ENCODE measurements at regions not wholly inside any gene's neighbourhood (a gene's known extent, or its start where the extent isn't known, plus 50 kb on each side); places are given as distances from the start of the nearest gene placed in this dataset.

GRCh38 chr11:92762121-92762540 is 207.3 kb upstream of the MTNR1B start:
- no peak overlapping the region for H3K9ac ChIP-seq
- H3K79me2 ChIP-seq (ENCODE audit: insufficient read depth, low read depth) = no peaks in the 10 kb centered on the region
- no peaks in the 10 kb centered on the region for H4K20me1 ChIP-seq (ENCODE audit: insufficient read depth)
- TF ChIP-seq CTCF (conservative IDR thresholded peaks at IDR 0.05; ENCODE audit: low read depth, low read length) = no peak
- H3K27ac ChIP-seq = no peak overlapping the region
- H3K36me3 ChIP-seq (ENCODE audit: insufficient read depth) = no peaks in the 10 kb centered on the region
- no peak overlapping the region for H2AFZ ChIP-seq (ENCODE audit: low read depth)
- no peaks in the 10 kb centered on the region for H3K27me3 ChIP-seq (ENCODE audit: insufficient read depth, low read depth)
- H3K4me1 ChIP-seq (ENCODE audit: low read depth, poor library complexity, severe bottlenecking) = no peaks in the 10 kb centered on the region
- H3K4me3 ChIP-seq (IDR thresholded peaks at IDR 0.05; ENCODE audit: insufficient read depth, low read depth, low read length) = no peak overlapping the region
- no peak overlapping the region for H3K4me2 ChIP-seq

GRCh38 chr11:92763336-92763735 is 206.1 kb upstream of the MTNR1B start:
- no peaks in the 10 kb centered on the region for H3K79me2 ChIP-seq (ENCODE audit: insufficient read depth, low read depth)
- no peak overlapping the region for H3K4me2 ChIP-seq
- H3K27ac ChIP-seq = no peak overlapping the region
- no peak for TF ChIP-seq CTCF (conservative IDR thresholded peaks at IDR 0.05; ENCODE audit: low read depth, low read length)
- no peak overlapping the region for H3K4me3 ChIP-seq (IDR thresholded peaks at IDR 0.05; ENCODE audit: insufficient read depth, low read depth, low read length)
- no peaks in the 10 kb centered on the region for H3K27me3 ChIP-seq (ENCODE audit: insufficient read depth, low read depth)
- no peak overlapping the region for H3K9ac ChIP-seq
- H4K20me1 ChIP-seq (ENCODE audit: insufficient read depth) = no peaks in the 10 kb centered on the region
- no peak overlapping the region for H2AFZ ChIP-seq (ENCODE audit: low read depth)
- no peaks in the 10 kb centered on the region for H3K4me1 ChIP-seq (ENCODE audit: low read depth, poor library complexity, severe bottlenecking)
- H3K36me3 ChIP-seq (ENCODE audit: insufficient read depth) = no peaks in the 10 kb centered on the region

- Histone ChIP-seq H3K4me2 (no peak overlapping the region), H3K36me3 (ENCODE audit: insufficient read depth) (no peaks in the 10 kb centered on the region), H4K20me1 (ENCODE audit: insufficient read depth) (no peaks in the 10 kb centered on the region), H3K4me3 (IDR thresholded peaks at IDR 0.05; ENCODE audit: insufficient read depth, low read depth, low read length) (no peak overlapping the region), H2AFZ (ENCODE audit: low read depth) (no peak overlapping the region), H3K4me1 (ENCODE audit: low read depth, poor library complexity, severe bottlenecking) (no peaks in the 10 kb centered on the region), H3K27me3 (ENCODE audit: insufficient read depth, low read depth) (no peaks in the 10 kb centered on the region), H3K79me2 (ENCODE audit: insufficient read depth, low read depth) (no peaks in the 10 kb centered on the region), H3K9ac (no peak overlapping the region), H3K27ac (no peak overlapping the region)
- TF ChIP-seq CTCF (conservative IDR thresholded peaks at IDR 0.05; ENCODE audit: low read depth, low read length) = no peak
Observed at GRCh38 chr11:92764128-92764527, 205.3 kb upstream of the MTNR1B start.

- TF ChIP-seq CTCF (conservative IDR thresholded peaks at IDR 0.05; ENCODE audit: low read depth, low read length) = no peak
- Histone ChIP-seq H3K79me2 (ENCODE audit: insufficient read depth, low read depth) (no peaks in the 10 kb centered on the region), H3K4me3 (IDR thresholded peaks at IDR 0.05; ENCODE audit: insufficient read depth, low read depth, low read length) (no peak overlapping the region), H3K27me3 (ENCODE audit: insufficient read depth, low read depth) (no peaks in the 10 kb centered on the region), H4K20me1 (ENCODE audit: insufficient read depth) (no peaks in the 10 kb centered on the region), H2AFZ (ENCODE audit: low read depth) (no peak overlapping the region), H3K9ac (no peak overlapping the region), H3K27ac (no peak overlapping the region), H3K36me3 (ENCODE audit: insufficient read depth) (no peaks in the 10 kb centered on the region), H3K4me1 (ENCODE audit: low read depth, poor library complexity, severe bottlenecking) (no peaks in the 10 kb centered on the region), H3K4me2 (no peak overlapping the region)
Observed at GRCh38 chr11:92765082-92765840, 204.2 kb upstream of the MTNR1B start.
